ENCODE measurements at regions not wholly inside any gene's neighbourhood (a gene's known extent, or its start where the extent isn't known, plus 50 kb on each side); places are given as distances from the start of the nearest gene placed in this dataset.
A peak's percentile ranks its signal among the peaks of the same experiment; 100 is the strongest.

DNA sequence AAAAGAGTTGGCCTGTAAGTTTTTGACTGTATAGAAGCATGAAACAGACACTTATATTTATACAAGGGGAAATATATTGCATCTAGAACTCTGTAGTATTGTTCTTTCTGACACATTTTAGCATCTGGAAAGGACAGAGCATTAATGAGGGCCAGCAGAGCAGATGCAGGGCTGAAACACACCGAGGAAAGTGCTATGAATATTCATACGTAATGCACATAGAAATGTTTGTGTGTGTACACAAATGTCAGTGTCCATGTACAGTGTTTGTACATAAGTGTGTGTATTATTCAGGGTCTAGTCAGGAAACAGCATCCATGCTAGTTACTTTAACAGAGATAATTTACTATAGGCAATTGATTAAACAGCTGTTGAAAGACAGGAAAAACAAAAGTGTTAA lies 146.5 kb upstream of the DTNBP1 start:
- no peak for DNase-seq (ENCODE audit: low read depth in 1 of 2, low spot score in 1 of 2)

DNA sequence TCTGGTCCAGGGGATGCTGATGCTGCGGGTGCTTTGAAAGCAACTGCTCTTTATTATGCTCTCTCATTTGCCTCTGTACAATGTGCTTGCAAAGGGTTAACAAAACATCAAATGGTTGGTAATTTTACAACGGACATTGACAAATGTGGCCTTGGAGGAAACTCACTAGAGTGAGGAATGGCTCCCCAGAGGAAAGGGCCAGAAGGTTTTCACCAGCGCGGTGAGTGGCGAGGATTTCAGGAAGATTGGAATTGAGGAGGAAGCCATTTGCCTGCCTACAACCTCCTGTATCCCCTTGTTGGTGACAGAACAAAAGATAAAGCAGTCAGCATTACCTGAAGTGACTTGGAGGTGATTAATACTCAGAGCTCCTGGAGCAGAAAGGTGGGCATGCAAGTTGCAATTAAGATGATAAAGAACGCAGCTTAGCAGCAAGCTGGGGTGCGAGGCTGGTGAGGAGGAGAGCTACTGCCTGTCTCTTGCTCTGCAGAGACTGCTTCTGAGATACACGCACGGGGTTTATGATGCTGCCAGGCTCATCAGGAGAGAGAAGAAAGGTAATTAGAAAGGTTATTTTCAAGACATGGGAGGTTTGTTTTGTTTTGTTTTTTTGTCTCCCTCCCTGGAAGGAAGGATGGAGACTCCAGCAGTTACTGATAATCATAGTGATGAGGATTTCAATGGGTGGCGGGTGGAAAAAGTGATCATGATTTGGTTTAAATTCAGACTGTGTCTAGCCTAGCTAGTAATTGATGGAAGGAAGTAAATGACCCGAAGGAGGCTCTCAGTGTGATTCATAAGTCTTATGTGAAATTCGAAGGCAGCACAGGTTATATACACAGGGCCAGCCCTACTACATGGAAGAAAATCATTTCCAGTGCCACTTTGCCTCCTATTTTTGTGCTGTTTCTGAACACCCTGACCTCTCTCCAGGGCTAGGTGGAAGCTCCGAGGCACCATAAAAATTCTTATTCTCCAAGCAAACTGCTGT lies 141.6 kb upstream of the DTNBP1 start:
- no peak for DNase-seq (ENCODE audit: low read depth in 1 of 2, low spot score in 1 of 2)

DNA sequence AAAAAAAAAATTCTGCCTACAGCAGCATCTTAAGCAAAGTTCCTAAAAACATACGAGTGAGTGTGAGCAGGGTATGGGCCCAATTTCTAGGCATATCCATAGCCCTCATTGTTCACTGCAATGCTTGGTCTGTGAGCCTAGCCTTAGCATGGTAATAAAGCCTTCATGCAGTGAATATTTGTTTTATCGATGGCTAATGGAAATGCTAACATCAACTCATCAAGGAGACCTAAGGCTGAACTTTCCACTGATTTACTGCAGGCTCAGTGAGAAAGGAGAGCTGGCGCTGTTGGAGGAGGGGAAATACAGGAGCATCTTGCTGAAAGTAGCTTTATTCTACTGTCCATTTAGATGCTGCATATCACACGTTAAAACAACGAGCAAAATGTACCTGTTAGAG lies 139.6 kb upstream of the DTNBP1 start:
- no peak for DNase-seq (ENCODE audit: low read depth in 1 of 2, low spot score in 1 of 2)

DNA sequence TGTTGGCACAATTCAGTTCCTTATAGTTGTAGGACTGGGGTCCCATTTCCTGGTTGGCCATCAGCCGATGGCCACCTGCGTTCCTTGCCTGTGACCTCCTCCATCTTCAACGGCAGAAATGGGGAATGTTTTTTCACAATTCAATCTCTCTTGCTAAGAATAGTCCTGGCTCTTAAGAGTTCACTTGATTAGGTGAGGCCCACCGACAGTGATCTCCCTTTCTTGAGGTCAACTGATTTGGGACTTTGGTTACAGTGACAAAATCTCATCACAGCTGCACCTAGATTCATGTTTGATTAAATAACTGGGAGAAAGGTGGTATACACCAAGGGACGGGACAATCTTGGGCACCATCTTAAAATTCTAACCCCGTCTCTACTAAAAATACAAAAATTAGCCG lies 139.1 kb upstream of the DTNBP1 start:
- no peak for DNase-seq (ENCODE audit: low read depth in 1 of 2, low spot score in 1 of 2)

DNA sequence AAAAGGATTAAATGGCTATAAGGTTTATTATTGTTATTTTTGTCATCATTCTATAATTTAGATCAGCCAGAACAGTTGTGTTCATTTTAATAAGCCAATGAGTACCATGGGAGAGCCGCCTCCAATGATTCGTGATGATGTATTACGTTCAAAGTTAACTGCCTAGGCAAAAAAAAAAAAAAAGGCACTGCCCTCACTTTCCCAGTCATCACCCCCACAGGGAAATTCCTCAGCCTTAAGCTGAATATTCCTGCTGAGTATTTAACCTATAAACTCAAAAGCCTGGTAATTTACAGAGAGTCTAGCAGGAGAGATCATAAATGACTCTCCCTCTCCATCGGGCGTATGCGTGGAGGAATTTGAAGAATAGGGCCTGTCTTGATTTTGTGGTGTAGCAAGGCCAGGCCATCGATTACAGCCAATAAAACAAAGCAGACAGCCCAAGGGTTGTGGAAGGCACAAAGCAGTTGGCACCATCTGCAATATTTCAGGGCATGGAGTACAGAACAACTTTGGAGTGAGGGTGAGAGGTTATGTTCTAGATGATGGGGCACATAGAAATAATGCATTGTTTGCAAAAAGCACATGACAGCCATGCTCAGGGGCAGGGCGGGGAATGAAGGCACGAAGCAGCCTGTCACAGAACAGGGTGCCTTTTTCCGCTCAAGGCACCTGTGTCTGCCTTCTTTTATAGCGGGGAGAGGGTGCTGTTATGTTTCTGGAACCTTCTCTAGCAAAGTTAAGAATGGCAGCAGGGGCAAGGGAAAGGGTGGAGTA lies 138.2 kb upstream of the DTNBP1 start:
- DNase-seq (ENCODE audit: low read depth in 1 of 2, low spot score in 1 of 2), result no peak

DNA sequence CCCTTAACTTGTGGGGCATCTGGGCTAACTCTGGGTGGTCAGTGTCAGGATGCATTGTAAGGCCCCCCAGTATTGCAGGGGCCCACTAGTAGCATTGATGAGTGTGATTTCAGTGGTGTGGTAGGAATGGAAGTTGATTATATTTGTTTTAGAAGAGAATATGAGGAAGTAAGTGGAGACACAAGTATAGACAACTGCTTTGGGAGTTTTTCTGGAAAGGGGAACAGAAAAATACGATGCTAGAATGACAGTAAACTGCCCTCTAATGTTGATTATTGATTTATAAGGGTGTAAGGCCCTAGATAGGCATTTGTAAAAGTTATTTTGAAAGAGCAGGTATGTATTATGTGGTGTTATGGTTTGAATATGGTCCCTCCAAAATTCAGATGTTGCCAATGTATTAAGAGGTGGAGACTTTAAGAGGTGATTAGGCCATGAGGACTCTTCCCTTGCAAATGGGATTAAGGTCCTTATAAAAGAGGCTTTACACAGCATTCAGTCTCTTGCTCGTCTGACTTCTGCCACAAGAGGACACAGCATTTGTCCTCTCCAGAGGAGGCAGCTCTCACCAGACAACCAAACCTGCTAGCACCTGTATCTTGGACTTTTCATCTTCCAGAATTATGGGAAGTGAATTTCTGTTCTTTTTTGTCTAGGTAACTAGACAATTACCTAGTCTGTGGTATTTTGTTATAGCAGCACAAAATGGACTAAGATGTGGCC lies 135.9 kb upstream of the DTNBP1 start:
- DNase-seq (ENCODE audit: low read depth in 1 of 2, low spot score in 1 of 2), result no peak

DNA sequence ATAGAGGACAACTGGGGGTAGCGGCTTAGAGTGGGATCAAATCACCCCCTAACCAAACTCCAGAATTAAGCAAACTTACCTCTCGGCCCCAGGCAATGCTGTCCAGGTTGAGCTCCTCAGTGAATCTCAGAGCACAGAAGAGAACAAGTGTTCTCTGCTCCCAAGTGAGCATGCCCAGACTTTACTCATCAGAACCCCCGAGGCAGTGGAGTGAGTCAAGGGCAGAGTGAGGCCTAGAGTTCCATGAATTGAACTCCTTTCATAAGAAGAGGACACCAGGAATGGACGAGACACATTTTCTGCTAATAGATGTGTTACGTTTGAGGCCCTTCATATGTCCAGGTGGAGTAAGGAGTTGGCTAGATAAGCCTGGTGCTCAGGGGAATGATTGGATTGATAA lies 134.0 kb upstream of the DTNBP1 start:
- DNase-seq (ENCODE audit: low read depth in 1 of 2, low spot score in 1 of 2), result no peak

DNA sequence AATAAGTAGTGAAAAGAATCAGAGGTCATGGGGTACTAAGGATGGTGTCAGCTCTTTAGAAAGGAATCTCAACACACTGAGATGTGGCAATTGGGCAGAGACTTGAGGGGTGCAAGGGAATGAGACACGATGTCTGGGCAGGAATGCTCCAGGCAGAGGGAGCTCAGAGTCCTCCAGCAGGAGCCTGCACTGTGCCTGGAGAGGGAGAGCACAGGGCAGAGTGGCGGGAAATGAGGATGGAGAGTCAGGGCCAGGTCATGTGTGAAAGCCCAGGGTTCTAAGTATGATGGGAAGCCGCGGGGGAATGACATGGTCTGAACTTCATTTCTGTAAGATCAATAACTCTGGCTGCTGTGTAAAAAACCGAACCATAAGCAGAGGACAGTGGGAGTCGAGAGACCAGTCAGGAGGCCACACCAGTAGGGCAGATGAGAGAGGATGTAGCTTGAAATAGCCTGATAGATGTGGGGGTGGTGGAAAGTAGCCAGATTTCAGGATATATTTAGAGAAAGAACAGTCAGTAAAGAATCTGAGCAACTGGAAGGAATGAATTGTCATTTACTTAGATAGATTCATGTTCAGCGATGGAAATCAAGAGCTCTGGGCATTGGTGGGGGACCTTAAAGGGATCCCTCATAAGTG lies 133.4 kb upstream of the DTNBP1 start:
- no peak for DNase-seq (ENCODE audit: low read depth in 1 of 2, low spot score in 1 of 2)

DNA sequence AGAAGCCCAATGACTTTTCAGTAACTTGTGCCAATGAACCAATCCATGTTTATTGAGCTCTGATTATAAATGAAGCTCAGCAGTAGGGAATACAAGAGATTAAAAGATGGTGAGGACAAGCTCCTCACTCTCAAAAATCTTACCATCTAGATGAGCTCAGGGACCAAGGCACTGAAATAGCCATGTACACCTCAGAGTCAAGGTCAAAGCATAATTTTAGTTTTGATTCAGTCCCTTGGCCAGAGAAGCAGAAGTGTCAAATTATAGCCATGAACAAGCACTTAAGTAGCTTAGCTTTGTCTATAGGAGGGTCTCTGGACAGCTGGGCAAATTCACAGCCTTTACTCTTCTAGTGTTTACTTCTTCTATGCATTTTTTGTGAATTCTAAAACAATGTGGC lies 131.0 kb upstream of the DTNBP1 start:
- no peak for DNase-seq (ENCODE audit: low read depth in 1 of 2, low spot score in 1 of 2)

DNA sequence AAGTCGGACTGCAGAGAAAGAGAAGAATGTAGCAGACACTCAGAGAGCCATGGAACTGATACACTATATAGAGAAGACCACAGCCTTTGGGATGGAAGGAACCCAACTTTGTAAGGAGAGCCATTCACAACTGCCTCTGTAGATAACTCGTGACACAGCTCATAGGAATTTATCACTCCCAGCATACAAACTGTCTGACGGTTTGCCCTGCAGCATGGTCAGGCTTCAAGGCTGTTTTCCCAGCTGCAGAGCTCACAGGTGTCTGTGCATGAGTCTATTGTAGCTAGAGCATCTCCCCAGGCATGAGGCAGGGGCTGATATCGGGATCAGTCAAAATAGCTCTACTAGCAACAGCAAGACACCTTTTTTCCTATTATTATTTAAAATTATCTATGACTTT lies 130.5 kb upstream of the DTNBP1 start:
- no peak for DNase-seq (ENCODE audit: low read depth in 1 of 2, low spot score in 1 of 2)

DNA sequence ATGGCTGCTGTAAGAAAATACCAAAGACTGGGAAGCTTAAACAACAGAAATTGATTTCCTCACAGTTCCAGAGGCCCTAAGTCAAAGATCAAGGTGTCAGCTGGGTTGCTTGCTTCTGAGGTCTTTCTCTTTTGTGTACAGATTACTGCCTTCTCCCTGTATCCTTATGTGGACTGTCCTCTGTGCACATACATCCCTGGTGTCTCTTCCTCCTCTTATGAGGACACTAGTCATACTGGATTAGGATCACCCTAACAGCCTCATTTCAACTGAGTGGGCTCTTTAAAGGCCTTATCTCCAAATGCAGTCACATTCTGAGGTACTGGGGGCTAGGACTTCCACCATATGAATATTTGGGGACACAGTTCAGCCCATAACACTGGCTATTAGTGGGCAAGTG lies 130.0 kb upstream of the DTNBP1 start:
- DNase-seq (ENCODE audit: low read depth in 1 of 2, low spot score in 1 of 2), result no peak

DNA sequence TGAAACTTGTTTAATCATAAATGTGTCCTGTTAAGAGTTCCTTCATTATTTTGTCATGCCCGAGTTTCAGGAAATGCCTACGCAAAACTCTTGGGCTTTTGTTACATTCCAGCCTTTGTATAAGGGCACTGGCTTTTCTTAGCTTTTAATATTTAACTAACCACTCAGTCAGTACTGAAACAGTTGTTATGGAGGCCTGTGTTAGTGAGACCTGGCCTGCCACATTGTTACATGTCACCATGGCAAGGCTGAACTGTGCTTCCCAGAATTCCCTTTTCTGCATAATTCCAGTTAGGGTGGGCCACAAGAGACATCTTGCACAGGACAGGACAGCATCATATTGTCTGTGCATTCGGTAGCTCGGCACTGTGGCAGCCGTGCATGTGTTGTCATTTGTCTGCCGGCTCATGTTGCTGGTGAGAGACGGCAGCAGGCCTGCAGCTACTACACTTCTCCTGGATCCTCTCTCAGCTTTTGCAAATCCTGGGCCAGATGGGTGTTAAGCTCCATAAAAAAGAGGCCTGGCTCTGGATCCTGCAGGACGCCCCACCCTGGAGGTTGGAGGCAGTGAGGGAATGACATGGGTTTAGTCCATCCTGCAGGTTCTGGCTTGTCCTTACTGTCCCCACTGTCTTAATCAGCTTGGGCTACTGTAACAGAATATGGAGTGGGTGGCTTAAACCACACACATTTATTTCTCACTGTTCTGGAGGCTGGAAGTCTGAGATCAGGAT lies 128.8 kb upstream of the DTNBP1 start:
- DNase-seq (ENCODE audit: low read depth in 1 of 2, low spot score in 1 of 2), result no peak

DNA sequence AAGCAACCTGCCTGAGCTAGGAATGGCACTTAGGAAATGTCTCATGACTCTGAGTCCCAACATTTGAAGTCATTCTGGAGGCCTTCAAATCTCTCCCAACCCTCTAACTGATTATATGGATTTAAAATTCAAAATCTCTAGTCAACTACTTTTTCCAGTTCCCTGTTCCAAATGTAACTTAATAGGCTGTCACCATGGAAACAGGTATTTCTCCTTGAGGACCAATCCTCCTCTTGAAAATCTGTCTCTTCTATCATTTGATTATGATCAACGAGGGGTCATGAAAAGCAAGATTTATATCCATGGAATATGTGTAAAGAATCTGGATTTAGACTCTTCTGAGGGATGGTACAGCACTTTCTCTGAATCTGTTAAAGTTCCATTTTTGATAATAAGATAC lies 127.3 kb upstream of the DTNBP1 start:
- no peak for DNase-seq (ENCODE audit: low read depth in 1 of 2, low spot score in 1 of 2)

DNA sequence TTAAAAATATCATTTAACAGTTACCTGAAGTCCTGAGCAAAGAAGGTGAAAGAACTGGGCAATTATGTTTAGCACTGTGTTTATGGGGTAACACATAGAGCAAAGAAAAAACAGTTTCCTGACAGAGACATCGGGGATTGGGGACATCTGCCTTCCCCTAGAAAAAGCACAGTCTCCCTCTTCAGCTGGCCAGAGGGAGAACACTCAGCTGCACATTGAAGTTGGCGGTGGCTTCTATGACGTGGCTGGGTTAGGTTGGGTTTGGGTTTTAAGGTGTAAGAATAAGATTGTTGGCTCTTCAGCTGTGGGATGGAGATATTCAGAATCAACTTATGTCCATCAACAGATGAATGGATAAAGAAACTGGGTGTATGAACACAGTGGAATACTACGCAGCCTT lies 124.0 kb upstream of the DTNBP1 start:
- DNase-seq (ENCODE audit: low read depth in 1 of 2, low spot score in 1 of 2), result no peak

DNA sequence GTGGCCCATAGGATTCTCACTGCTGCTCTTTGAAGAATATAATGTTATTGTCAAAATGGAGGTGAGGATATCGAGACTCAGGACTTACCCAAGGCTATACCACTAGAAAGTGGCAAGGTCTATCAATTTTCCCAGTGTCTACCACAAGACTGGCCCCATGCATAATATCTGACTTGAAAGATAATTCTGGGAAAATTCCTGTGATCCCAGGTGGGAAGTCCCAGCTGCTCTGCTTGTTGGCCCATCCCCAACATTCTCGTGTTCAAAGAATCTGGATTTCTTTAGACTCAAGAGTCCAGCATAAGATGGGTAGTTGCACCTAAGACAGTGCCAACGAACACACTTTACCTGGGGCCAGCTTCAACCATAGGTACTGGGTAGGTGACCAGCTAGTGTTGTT lies 120.7 kb upstream of the DTNBP1 start:
- no peak for DNase-seq (ENCODE audit: low read depth in 1 of 2, low spot score in 1 of 2)

DNA sequence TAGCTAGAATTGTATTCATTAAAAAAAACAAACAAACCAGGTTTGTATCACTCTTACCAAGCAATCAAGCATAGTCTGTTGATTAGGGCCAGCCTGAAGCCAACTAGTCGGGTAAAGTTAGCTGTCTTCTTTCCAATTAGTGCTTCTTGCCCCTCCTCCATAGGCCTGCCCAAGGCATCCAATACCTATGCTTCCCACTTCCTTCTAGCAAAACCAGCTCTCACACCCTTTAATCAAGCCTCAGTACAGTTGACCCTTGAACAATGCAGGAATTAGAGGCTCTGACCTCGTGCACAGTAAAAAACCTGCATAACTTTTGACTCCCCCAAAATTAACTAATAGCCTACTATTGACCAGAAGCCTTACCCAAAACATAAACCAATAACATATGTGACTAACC lies 119.1 kb upstream of the DTNBP1 start:
- DNase-seq (ENCODE audit: low read depth in 1 of 2, low spot score in 1 of 2), result no peak

DNA sequence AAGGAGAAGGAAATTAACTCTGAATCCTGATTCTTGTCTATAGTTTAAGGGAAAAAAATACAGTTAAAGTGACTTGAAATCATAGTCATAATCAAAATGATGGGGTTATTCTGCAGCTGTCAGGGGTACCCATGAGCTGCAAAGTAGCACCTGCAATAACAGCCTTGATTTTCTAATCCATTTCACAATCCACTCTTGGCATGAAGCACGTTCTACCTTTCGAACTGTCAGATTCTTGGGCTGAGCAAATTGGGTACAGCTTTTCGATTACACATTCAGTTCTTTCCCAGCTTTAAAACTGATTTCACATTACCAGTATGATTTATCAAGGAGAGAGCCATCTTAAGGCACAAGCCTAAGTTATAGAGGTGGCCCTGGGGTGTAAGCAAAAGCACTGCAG lies 118.5 kb upstream of the DTNBP1 start:
- DNase-seq (ENCODE audit: low read depth in 1 of 2, low spot score in 1 of 2), result no peak

DNA sequence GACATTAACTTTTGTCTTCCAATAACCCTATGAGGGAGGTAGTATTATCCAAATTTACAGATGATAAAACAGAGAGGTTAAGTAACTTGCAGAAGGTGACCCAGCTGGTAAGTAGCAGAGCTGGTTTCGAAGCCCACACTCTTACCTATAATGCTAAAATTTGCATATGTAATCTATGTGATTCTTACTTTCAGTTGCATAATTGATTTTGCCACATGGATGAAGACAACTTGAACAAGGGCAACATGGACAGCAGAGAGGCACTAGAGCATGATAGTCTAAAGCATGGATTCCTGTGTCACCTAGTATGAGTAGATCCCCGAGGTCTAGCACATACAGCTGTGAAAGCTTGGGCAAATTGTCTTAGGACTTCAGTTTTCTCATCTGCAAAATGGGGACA lies 117.6 kb upstream of the DTNBP1 start:
- no peak for DNase-seq (ENCODE audit: low read depth in 1 of 2, low spot score in 1 of 2)

DNA sequence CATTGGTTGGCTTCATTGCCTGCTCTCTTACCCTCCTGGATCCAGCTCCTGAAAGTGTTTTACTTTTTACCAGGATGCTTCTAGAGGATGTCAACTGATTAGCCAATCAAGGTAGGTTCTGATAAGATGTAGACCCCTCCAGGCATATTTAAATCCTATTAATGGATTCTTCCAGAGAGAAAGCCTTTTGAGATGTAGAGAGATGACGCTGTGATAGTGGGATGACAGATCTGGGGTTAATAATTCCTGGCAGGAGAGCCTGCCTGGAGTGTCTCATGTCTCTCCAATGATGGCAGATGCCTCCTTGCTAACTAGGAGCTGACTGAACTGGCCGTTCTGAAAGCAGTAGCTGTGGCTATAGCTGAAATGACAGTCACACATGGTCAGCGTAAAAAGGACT lies 116.9 kb upstream of the DTNBP1 start:
- DNase-seq (ENCODE audit: low read depth in 1 of 2, low spot score in 1 of 2), result no peak

DNA sequence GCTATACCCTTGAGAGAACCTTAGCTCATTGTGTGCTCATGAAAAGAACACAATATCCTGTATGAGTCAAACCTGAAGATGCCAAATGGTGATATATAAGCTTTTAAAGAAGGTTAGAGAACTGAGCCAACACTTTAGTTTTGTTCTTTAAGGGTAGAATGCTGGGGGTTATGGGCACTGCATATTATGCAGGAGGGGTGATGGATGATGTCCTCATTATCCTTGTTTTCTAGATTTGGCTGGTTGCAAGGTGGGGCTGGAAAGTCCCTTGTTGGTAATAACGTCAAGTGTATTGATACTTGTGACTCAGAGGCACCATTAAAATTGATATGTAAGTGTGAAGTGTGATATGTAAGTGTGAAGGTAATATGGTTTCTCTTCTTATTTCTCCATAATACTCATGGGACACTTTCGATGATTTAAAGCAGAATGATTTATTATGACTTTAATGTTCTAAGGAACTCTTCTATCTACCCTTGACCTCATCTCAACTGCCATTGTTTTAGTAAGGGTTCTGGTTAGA lies 113.7 kb upstream of the DTNBP1 start:
- peak in 1 of 2 donors; percentile 54 for DNase-seq (ENCODE audit: low read depth in 1 of 2, low spot score in 1 of 2)

Measured in activated CD4-positive, alpha-beta T cell treated with anti-CD3 and anti-CD28 coated beads, Interleukin-2, amount 50 U/mL, for 24 hours (primary cell).